Chondrocyte (in vitro differentiated cells): ENCODE measurements at regions not wholly inside any gene's neighbourhood (a gene's known extent, or its start where the extent isn't known, plus 50 kb on each side); places are given as distances from the start of the nearest gene placed in this dataset.

Experiments used
- DNase-seq: peaks from one replicate; pipeline ENCODE4 v3.0.0; 2021; ENCODE audit warnings: mixed read lengths, low spot score
- H3K27ac Mint-ChIP-seq: one replicate; pipeline ENCODE4 v1.8.0; 2021; ENCODE audit warnings: mild to moderate bottlenecking, moderate library complexity, mixed read lengths; ENCODE audit not compliant: unreplicated experiment
- H3K27me3 Mint-ChIP-seq: 2 replicates; pipeline ENCODE4 v1.8.0; 2021; ENCODE audit warnings: low read depth, mixed read lengths
- H3K36me3 Mint-ChIP-seq: 2 replicates; pipeline ENCODE4 v1.8.0; 2021; ENCODE audit warnings: low read depth, mixed read lengths
- H3K4me1 Mint-ChIP-seq: 2 replicates; pipeline ENCODE4 v1.8.0; 2021; ENCODE audit warnings: low read depth, mild to moderate bottlenecking, mixed read lengths
- H3K4me3 Mint-ChIP-seq: one replicate; pipeline ENCODE4 v1.8.0; 2021; ENCODE audit warnings: mild to moderate bottlenecking, moderate library complexity, mixed read lengths; ENCODE audit not compliant: unreplicated experiment
- H3K9me3 Mint-ChIP-seq: 2 replicates; pipeline ENCODE4 v1.8.0; 2021; ENCODE audit warnings: low read depth, mixed read lengths
- CTCF ChIP-seq: fragments of 200-600 bp; sonication (generic); IDR thresholded peaks from 2 replicates; pipeline ENCODE4 v1.5.0; 2021; ENCODE audit warnings: antibody characterized with exemption, mild to moderate bottlenecking, moderate library complexity

GRCh38 chr1:177427811-177428210 lies 257.1 kb downstream of the BRINP2 start:
- no peak for TF ChIP-seq CTCF
- H3K27me3 Mint-ChIP-seq, result peaks cover 13% of the 10 kb centered on the region
- H3K9me3 Mint-ChIP-seq, result no peaks in the 10 kb centered on the region
- no peaks in the 10 kb centered on the region for H3K4me1 Mint-ChIP-seq
- no peak overlapping the region for H3K4me3 Mint-ChIP-seq
- H3K27ac Mint-ChIP-seq, result no peak overlapping the region
- no peak for DNase-seq
- H3K36me3 Mint-ChIP-seq, result no peaks in the 10 kb centered on the region

- TF ChIP-seq CTCF, result no peak
- no peak for DNase-seq
- Mint-ChIP-seq H3K9me3 (no peaks in the 10 kb centered on the region), H3K4me3 (no peak overlapping the region), H3K27me3 (peaks cover 13% of the 10 kb centered on the region), H3K36me3 (no peaks in the 10 kb centered on the region), H3K27ac (no peak overlapping the region), H3K4me1 (no peaks in the 10 kb centered on the region)
Measured at GRCh38 chr1:177426497-177426896, 255.7 kb downstream of the BRINP2 start.

GRCh38 chr1:177425199-177425598 lies 254.4 kb downstream of the BRINP2 start:
- no peak for TF ChIP-seq CTCF
- no peaks in the 10 kb centered on the region for H3K4me1 Mint-ChIP-seq
- no peak overlapping the region for H3K4me3 Mint-ChIP-seq
- H3K9me3 Mint-ChIP-seq, result no peaks in the 10 kb centered on the region
- no peak overlapping the region for H3K27ac Mint-ChIP-seq
- peaks cover 6% of the 10 kb centered on the region for H3K27me3 Mint-ChIP-seq
- no peak for DNase-seq
- no peaks in the 10 kb centered on the region for H3K36me3 Mint-ChIP-seq

GRCh38 chr1:177424744-177425143 lies 254.0 kb downstream of the BRINP2 start:
- Mint-ChIP-seq H3K4me1 (no peaks in the 10 kb centered on the region), H3K4me3 (no peak overlapping the region), H3K36me3 (no peaks in the 10 kb centered on the region), H3K27ac (no peak overlapping the region), H3K9me3 (no peaks in the 10 kb centered on the region), H3K27me3 (peaks cover 5% of the 10 kb centered on the region)
- no peak for TF ChIP-seq CTCF
- DNase-seq, result no peak

GRCh38 chr1:177423090-177423489 lies 252.3 kb downstream of the BRINP2 start:
- Mint-ChIP-seq H3K27ac (no peak overlapping the region), H3K36me3 (no peaks in the 10 kb centered on the region), H3K27me3 (peaks cover 10% of the 10 kb centered on the region), H3K9me3 (no peaks in the 10 kb centered on the region), H3K4me1 (no peaks in the 10 kb centered on the region), H3K4me3 (no peak overlapping the region)
- TF ChIP-seq CTCF, result no peak
- no peak for DNase-seq
